ENCODE measurements at regions not wholly inside any gene's neighbourhood (a gene's known extent, or its start where the extent isn't known, plus 50 kb on each side); places are given as distances from the start of the nearest gene placed in this dataset.

- H3K9ac ChIP-seq (ENCODE audit: low read length) = no peak overlapping the region
- no peak overlapping the region for H3K4me2 ChIP-seq (ENCODE audit: low read length)
- H3K4me1 ChIP-seq (ENCODE audit: insufficient read depth, low read length, severe bottlenecking) = peaks cover 4% of the 10 kb centered on the region
- no peak overlapping the region for H3K4me3 ChIP-seq (ENCODE audit: low read depth, low read length, poor library complexity, severe bottlenecking)
- H3K27ac ChIP-seq (ENCODE audit: low read depth, low read length, poor library complexity, severe bottlenecking) = no peak overlapping the region
- H3K9me2 ChIP-seq (ENCODE audit: low read depth, low read length) = no peaks in the 10 kb centered on the region
- no peaks in the 10 kb centered on the region for H3K27me3 ChIP-seq (ENCODE audit: insufficient read depth, low read length)
- no peaks in the 10 kb centered on the region for H3K36me3 ChIP-seq (ENCODE audit: insufficient read depth, low read length)
- H3K79me2 ChIP-seq (ENCODE audit: insufficient read depth, low read length) = no peaks in the 10 kb centered on the region
- no peaks in the 10 kb centered on the region for H4K20me1 ChIP-seq (ENCODE audit: insufficient read depth, low read length)
- H3K9me3 ChIP-seq (ENCODE audit: low read length) = no peaks in the 10 kb centered on the region
- TF ChIP-seq CTCF (IDR thresholded peaks at IDR 0.05; ENCODE audit: low read length) (no peak), EZH2 (IDR thresholded peaks at IDR 0.05; ENCODE audit: borderline replicate concordance, low read length) (no peak)
- H2AFZ ChIP-seq (ENCODE audit: low read length) = no peak overlapping the region
- H3F3A ChIP-seq (ENCODE audit: insufficient read depth, low read length) = no peaks in the 10 kb centered on the region
Measured at GRCh38 chr1:110774398-110774797, 98.5 kb upstream of the CD53 start.

- H3K4me2 ChIP-seq (ENCODE audit: low read length) = no peak overlapping the region
Measured at GRCh38 chr1:110773813-110774212, 99.1 kb upstream of the KCNA3 start.

GRCh38 chr1:110771245-110772022 is 96.7 kb upstream of the KCNA3 start:
- no peak overlapping the region for H3K4me2 ChIP-seq (ENCODE audit: low read length)
- H3K36me3 ChIP-seq (ENCODE audit: insufficient read depth, low read length) = no peaks in the 10 kb centered on the region
- no peak overlapping the region for H2AFZ ChIP-seq (ENCODE audit: low read length)
- H3K9me2 ChIP-seq (ENCODE audit: low read depth, low read length) = no peaks in the 10 kb centered on the region
- no peaks in the 10 kb centered on the region for H3K27me3 ChIP-seq (ENCODE audit: insufficient read depth, low read length)
- no peaks in the 10 kb centered on the region for H3F3A ChIP-seq (ENCODE audit: insufficient read depth, low read length)
- no peaks in the 10 kb centered on the region for H3K79me2 ChIP-seq (ENCODE audit: insufficient read depth, low read length)
- peaks cover 4% of the 10 kb centered on the region for H3K4me1 ChIP-seq (ENCODE audit: insufficient read depth, low read length, severe bottlenecking)
- H3K4me3 ChIP-seq (ENCODE audit: low read depth, low read length, poor library complexity, severe bottlenecking) = no peak overlapping the region
- H4K20me1 ChIP-seq (ENCODE audit: insufficient read depth, low read length) = no peaks in the 10 kb centered on the region
- no peak for TF ChIP-seq CTCF (IDR thresholded peaks at IDR 0.05; ENCODE audit: low read length)
- TF ChIP-seq EZH2 (IDR thresholded peaks at IDR 0.05; ENCODE audit: borderline replicate concordance, low read length) = no peak
- no peak overlapping the region for H3K9ac ChIP-seq (ENCODE audit: low read length)
- H3K27ac ChIP-seq (ENCODE audit: low read depth, low read length, poor library complexity, severe bottlenecking) = no peak overlapping the region
- H3K9me3 ChIP-seq (ENCODE audit: low read length) = no peaks in the 10 kb centered on the region

More at GRCh38 chr1:110773813-110774212, 99.1 kb upstream of the KCNA3 start:
- Histone ChIP-seq H4K20me1 (ENCODE audit: insufficient read depth, low read length) (no peaks in the 10 kb centered on the region), H3K27me3 (ENCODE audit: insufficient read depth, low read length) (no peaks in the 10 kb centered on the region), H3K9me3 (ENCODE audit: low read length) (no peaks in the 10 kb centered on the region), H3F3A (ENCODE audit: insufficient read depth, low read length) (no peaks in the 10 kb centered on the region), H3K27ac (ENCODE audit: low read depth, low read length, poor library complexity, severe bottlenecking) (no peak overlapping the region), H3K79me2 (ENCODE audit: insufficient read depth, low read length) (no peaks in the 10 kb centered on the region), H3K4me1 (ENCODE audit: insufficient read depth, low read length, severe bottlenecking) (peaks cover 4% of the 10 kb centered on the region), H3K9ac (ENCODE audit: low read length) (no peak overlapping the region), H3K9me2 (ENCODE audit: low read depth, low read length) (no peaks in the 10 kb centered on the region), H2AFZ (ENCODE audit: low read length) (no peak overlapping the region), H3K4me3 (ENCODE audit: low read depth, low read length, poor library complexity, severe bottlenecking) (no peak overlapping the region), H3K36me3 (ENCODE audit: insufficient read depth, low read length) (no peaks in the 10 kb centered on the region)
- TF ChIP-seq CTCF (IDR thresholded peaks at IDR 0.05; ENCODE audit: low read length) (no peak), EZH2 (IDR thresholded peaks at IDR 0.05; ENCODE audit: borderline replicate concordance, low read length) (no peak)
